GM13976 (cell line): ENCODE measurements at regions not wholly inside any gene's neighbourhood (a gene's known extent, or its start where the extent isn't known, plus 50 kb on each side); places are given as distances from the start of the nearest gene placed in this dataset.

ENCODE experiments used
- DNase-seq: peaks from one replicate; pipeline ENCODE4 v3.0.0; 2012; ENCODE audit warnings: low spot score
- CTCF ChIP-seq: IDR thresholded peaks from 2 replicates; pipeline ENCODE4 v1.5.1; 2012; ENCODE audit warnings: borderline replicate concordance, mild to moderate bottlenecking; ENCODE audit not compliant: insufficient read depth; ENCODE audit errors: extremely low read depth, missing control alignments, control extremely low read depth
- in situ Hi-C: fragments of 300-500 bp; cut with MboI; formaldehyde crosslinking; loops from one replicate; pipeline ENCODE4 v1.12.0; 2022; ENCODE audit warnings: low sequenced_read_pairs, mixed read lengths, inconsistent platforms; ENCODE audit not compliant: unreplicated experiment

- no peak for DNase-seq
- in situ Hi-C loops: no loop called here
- no peak for TF ChIP-seq CTCF
Observed at GRCh38 chr18:67634631-67635338, 118.3 kb upstream of the DSEL start.

GRCh38 chr18:67633939-67634338 is 117.4 kb upstream of the DSEL start:
- no peak for DNase-seq
- in situ Hi-C loops: no loop called here
- no peak for TF ChIP-seq CTCF

GRCh38 chr18:67621906-67622305 is 105.4 kb upstream of the DSEL start:
- TF ChIP-seq CTCF: no peak
- no peak for DNase-seq
- in situ Hi-C loops: no loop called here

GRCh38 chr18:67621049-67621713 is 104.7 kb upstream of the DSEL start:
- in situ Hi-C loops: no loop called here
- no peak for DNase-seq

GRCh38 chr18:67618061-67618460 is 101.5 kb upstream of the DSEL start:
- in situ Hi-C loops: no loop called here
- DNase-seq: no peak
- no peak for TF ChIP-seq CTCF

More at GRCh38 chr18:67621049-67621713, 104.7 kb upstream of the DSEL start:
- no peak for TF ChIP-seq CTCF

- in situ Hi-C loops: no loop called here
- no peak for DNase-seq
- TF ChIP-seq CTCF: no peak
Observed at GRCh38 chr18:67615876-67616275, 99.4 kb upstream of the DSEL start.
